ENCODE measurements at regions not wholly inside any gene's neighbourhood (a gene's known extent, or its start where the extent isn't known, plus 50 kb on each side); places are given as distances from the start of the nearest gene placed in this dataset.

GRCh38 chr6:8679823-8680222 is 244.5 kb upstream of the SLC35B3 start:
- TF ChIP-seq CTCF (conservative IDR thresholded peaks at IDR 0.05): no peak
- no CpG with 5 or more reads among the region's 2 CpGs for WGBS (ENCODE audit: extremely low coverage, insufficient read length, low lambda C conversion rate)

More at GRCh38 chr6:8679823-8680222, 244.5 kb upstream of the SLC35B3 start:
- no peak overlapping the region for H2BK15ac ChIP-seq (ENCODE audit: low read depth, low read length)
- no peak for DNase-seq
- no peaks in the 10 kb centered on the region for H3K23me2 ChIP-seq (ENCODE audit: insufficient read length, low read depth, low read length, poor library complexity, severe bottlenecking)
- H2AK5ac ChIP-seq (ENCODE audit: insufficient read length, low read length): no peak overlapping the region
- no peaks in the 10 kb centered on the region for H4K20me1 ChIP-seq (ENCODE audit: control insufficient read depth, insufficient read depth, insufficient read length)
- H3K18ac ChIP-seq (ENCODE audit: insufficient read length, low read depth, low read length): no peak overlapping the region
- H2BK120ac ChIP-seq (ENCODE audit: low read depth, low read length, poor library complexity, severe bottlenecking): no peak overlapping the region
- H3K9ac ChIP-seq (ENCODE audit: extremely low read depth, insufficient read length, low read length): no peak overlapping the region
- no peak overlapping the region for H2BK20ac ChIP-seq (ENCODE audit: low read depth, low read length, poor library complexity, severe bottlenecking)
- no peak overlapping the region for H2BK5ac ChIP-seq (ENCODE audit: insufficient read length, low read length)
- no peak overlapping the region for H4K91ac ChIP-seq (ENCODE audit: insufficient read length, low read depth, low read length)
- no peak overlapping the region for H3K23ac ChIP-seq (ENCODE audit: insufficient read length, low read depth, low read length)
- no peak overlapping the region for H3K4me2 ChIP-seq (ENCODE audit: insufficient read depth, insufficient read length, low read length)
- no peak overlapping the region for H3K56ac ChIP-seq (ENCODE audit: insufficient read length, low read depth, low read length)
- no peak overlapping the region for H3K27ac ChIP-seq (ENCODE audit: insufficient read length, low read depth, low read length)
- Mint-ChIP-seq H3K4me3 (no peak overlapping the region), H3K27ac (no peak overlapping the region), H3K4me1 (no peaks in the 10 kb centered on the region), H3K27me3 (ENCODE audit: low read depth) (peaks cover 2% of the 10 kb centered on the region; the same call in 1 of the 2 replicates), H3K9me3 (no peaks in the 10 kb centered on the region), H3K36me3 (ENCODE audit: insufficient read depth in 1 of 3, low read depth in 3 of 3) (no peaks in the 10 kb centered on the region)
- no peak overlapping the region for H4K5ac ChIP-seq (ENCODE audit: insufficient read length, low read depth, low read length)
- no peaks in the 10 kb centered on the region for H3K27me3 ChIP-seq (ENCODE audit: insufficient read depth, low read length)
- no peak overlapping the region for H2AFZ ChIP-seq (ENCODE audit: low read length)
- H2BK12ac ChIP-seq (ENCODE audit: insufficient read length, low read depth, low read length): no peak overlapping the region
- no peak overlapping the region for H3K14ac ChIP-seq (ENCODE audit: insufficient read depth, low read length)
- no peaks in the 10 kb centered on the region for H3K79me1 ChIP-seq (ENCODE audit: insufficient read depth, low read depth, low read length, poor library complexity, severe bottlenecking)
- no peaks in the 10 kb centered on the region for H3K79me2 ChIP-seq (ENCODE audit: insufficient read depth, low read length)
- H3K4ac ChIP-seq (ENCODE audit: low read depth, low read length): no peak overlapping the region
- H3K9me3 ChIP-seq (ENCODE audit: control insufficient read depth, low read depth, low read length): no peaks in the 10 kb centered on the region
- H3T11ph ChIP-seq (ENCODE audit: low read length): no peak overlapping the region
- H3K4me1 ChIP-seq (ENCODE audit: insufficient read depth, low read length): no peaks in the 10 kb centered on the region
- no peak overlapping the region for H4K8ac ChIP-seq (replicated peaks; ENCODE audit: insufficient read length, low read depth, low read length)

Data from H9 (cell line).